IPS-NIHi7 (cell line): ENCODE measurements at regions not wholly inside any gene's neighbourhood (a gene's known extent, or its start where the extent isn't known, plus 50 kb on each side); places are given as distances from the start of the nearest gene placed in this dataset.

Source experiments
- DNase-seq: peaks from one replicate; pipeline ENCODE4 v3.0.0; 2012; ENCODE audit warnings: mixed read lengths; ENCODE audit errors: extremely low spot score

DNA sequence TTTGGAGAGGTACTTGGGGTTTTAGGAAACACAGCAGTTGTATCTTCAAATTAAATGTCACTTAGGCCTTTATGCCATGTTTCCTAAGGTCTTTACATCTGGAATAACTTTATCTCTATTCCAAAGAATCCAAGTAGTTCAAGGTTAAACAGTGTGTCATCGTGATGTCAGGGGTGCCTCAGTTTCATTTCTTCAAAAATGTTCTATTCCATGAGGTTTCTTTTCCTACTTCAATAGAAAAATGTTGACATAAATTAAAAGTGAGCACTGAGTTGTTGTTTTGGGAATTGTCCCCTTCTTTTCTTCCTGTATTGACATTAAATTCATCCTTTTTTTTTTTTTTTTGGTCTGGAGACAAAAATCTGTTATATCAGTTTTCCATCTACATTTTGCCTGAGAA, 160.6 kb upstream of the C21orf91 start:
- DNase-seq = no peak

DNA sequence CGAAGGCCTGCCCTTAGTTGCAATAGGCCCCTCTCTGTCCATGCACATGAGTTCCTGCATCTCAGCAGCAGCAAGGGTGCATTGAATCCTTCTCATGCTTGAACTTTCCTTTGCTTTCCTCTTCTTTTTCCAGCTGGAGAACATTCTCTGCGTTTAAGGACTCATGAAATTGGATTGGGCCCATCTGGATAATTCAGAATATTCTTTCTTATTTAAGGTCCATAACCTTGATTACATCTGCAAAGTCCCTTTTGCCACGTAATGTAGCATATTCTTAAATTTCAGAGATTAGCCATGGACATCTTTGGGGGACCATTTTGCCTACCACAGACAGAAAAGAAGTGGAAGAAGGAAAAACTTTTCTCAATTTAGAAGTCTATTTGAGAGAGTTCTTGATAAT, 159.7 kb upstream of the C21orf91 start:
- DNase-seq = no peak

DNA sequence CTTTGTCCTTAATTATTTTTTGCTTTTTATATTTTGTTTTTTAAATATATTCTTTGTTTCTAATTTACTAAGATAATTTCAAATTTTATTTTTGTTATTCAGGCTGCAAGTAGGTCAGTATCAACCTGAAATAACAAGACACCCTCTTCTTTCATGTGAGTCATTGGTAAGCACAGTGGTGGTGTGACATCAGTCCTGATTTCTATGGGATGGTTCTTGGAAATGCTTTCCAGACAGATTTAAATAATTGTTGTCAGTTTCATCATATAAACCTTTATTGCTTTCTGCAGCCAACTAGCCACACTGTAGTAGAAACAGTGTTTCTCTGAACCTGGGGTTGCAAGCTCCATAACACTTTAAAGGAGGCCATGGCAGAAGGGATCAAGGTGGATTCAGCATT, 157.5 kb upstream of the C21orf91 start:
- DNase-seq = no peak

DNA sequence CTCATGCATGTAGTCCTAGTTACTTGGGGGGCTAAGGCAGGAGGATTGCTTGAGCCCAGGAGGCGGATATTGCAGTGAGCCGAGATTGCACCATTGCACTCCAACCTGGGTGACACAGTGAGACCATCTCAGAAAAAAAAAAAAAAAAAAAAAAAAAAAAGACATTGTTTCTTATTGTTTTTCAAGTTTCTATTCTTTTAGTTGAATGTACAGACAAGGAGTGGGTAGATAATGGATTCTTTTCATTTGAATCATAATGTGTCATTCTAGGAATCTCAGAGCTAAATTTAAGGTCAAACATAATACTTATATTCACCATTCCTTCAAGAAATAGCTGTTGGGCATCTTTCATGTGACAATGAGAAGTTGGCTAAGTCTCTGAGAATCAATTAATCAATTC, 157.0 kb upstream of the C21orf91 start:
- DNase-seq = no peak

DNA sequence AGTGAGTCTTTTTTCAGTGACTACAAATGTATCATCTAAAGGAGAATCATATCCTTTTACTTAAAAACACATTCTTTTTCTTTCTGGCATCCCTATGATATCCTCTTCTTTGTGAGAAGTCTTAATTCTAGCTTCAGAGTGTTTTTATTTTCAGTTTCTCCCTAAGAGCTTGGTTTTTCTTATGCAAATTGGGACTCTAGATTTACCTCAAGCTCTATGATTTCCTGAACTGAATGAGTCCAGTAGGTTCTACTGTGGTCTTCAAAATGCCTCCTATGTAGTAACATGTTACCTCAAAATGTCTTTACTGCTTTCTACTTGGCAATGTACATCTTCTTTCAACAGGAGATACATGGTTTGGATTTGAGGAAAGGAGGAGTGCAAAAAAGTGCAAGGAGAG, 148.2 kb upstream of the C21orf91 start:
- no peak for DNase-seq

DNA sequence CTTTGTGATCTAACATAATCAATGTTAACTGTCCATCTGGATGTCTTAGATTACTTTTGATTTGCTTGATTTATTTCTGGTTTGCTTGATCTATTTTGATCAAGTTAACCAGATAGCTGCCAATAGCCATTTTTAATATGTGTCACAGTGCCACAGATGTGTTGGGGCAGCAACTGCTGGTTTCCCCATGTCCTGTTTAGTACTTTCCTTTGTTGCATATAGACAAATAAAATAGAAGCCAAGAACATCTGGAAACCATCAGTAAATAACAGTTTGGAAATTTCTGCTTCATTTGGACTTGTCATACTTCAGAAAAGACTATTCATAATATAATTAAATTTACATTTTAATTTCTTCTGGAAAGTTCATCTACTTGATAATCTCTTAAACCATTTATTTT, 145.6 kb upstream of the C21orf91 start:
- no peak for DNase-seq

DNA sequence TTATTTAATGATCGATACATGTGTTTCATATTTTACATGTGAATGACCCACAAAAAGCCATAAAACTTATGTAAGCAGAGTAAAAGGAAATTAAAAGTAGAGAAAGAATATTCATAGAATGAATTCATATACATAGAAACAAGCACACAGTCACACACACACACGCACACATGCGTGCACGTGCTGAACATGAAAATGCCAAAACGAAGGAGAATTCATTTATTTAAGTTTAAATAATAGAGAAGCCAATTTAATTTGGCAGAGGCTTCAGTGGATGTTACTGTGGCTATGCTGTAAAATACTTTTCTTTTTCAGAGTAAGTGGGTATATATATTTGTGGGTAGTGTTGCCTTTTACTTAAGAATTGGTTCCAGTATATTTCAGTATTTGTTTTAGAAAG, 145.0 kb upstream of the C21orf91 start:
- no peak for DNase-seq

DNA sequence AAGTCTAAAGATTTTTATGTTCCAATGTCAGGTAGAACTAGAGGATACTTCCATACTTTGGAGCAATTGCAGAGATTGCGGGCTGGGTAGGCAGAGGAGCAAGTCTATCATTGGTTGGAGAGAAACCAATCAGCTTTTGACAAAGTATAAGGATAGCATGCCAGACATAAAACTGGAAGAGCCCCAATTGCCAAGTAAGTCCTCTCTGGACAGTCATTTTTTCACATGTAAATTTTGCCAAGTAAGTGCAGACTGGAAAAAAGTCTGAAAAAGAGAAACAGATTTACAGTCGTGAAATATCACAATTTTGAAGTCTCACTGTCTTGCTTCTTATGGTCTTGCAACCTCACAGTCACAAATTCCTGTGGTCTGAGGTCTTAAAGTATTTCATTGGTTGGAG, 131.4 kb upstream of the C21orf91 start:
- DNase-seq = no peak

DNA sequence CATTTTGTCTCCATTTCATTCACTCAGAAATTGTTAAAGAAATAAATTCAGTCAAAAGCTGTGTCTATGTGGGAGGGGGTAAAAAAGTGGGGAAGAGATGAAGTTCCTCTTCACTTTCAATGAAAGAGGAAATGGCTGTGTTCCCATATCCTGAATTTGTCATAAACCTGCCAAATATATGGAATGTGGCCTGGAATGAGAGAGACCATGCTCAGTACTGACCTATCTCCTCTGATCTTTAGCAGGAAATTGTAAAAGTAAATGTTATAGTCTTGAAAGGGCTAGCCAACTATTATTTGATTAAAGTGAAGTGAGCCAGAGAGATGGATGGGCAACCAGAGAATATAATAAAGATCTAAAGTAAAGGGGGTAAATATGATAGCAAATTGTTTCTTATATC, 130.3 kb upstream of the C21orf91 start:
- no peak for DNase-seq

DNA sequence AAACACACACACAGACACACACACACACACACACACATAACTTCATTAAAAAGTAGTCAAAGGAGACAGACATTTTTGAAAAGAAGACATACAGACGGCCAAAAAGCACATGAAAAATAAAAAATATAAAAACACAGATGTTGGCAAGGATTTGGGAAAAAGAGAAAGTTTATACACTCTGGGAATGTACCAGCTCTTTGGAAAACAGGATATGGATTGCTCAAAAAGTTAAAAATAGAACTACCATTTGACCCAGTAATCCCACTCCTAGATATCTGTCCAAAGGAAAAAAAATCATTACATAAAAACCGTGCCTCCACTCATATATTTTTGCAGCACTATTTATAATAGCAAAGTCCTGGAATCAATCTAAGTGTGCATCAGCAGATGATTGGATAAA, 128.4 kb upstream of the C21orf91 start:
- no peak for DNase-seq

DNA sequence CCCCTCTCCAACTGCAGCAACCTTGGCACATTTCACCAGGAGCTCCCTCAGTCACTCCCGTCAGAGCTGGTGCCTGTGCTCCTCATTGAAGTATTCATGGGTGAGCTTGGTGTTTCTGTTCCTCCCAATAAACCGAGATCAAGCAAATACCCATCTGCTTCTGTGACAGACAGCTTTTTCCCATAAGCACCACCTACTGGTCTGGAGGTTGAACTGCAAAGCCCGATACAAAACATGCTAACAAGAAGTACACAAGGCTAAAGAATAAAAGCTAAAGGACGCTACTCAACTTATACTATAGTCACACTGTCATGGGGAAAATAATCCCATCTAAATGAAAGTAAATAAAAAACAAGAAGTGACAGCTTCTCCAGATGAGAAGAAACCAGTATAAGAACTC, 111.9 kb upstream of the C21orf91 start:
- no peak for DNase-seq

DNA sequence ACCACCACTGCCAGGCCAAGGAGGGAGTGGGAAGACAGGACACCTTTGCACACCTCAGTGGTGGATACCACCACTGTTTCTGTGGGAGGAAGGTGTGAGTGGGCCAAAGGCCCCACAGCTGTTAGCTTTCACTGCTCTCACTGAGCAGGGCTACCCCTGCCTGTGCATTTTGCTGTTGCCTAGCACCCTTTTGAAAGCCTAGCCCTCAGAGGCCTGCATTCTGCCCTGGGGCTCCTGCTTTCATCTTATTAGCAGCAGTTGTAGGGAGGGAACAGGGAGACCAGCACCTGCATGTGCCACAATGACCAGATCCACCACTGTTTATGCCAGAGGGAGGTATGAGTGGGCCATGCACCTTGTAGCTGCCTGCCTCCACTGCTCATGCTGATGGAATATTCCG, 110.9 kb upstream of the C21orf91 start:
- DNase-seq = no peak

DNA sequence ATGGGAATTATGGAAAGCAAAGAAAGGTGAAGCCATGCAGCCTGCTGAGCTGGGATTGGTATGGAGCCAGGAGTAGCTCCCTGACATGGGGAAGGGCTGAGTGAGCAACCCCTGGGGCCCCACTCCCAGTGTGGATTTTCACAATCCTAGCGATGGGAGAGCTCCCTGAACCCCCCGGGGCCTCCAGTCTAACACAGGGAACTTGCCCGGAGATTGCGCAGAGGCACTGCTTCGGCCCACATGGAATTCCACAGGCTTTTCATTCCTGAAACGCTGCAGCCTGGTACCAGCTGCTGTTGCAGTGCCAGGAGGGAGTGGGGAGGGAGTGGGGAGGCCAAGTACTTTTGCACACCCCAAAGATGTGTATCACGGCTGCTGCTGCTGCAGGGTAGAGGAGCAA, 110.4 kb upstream of the C21orf91 start:
- DNase-seq = no peak

DNA sequence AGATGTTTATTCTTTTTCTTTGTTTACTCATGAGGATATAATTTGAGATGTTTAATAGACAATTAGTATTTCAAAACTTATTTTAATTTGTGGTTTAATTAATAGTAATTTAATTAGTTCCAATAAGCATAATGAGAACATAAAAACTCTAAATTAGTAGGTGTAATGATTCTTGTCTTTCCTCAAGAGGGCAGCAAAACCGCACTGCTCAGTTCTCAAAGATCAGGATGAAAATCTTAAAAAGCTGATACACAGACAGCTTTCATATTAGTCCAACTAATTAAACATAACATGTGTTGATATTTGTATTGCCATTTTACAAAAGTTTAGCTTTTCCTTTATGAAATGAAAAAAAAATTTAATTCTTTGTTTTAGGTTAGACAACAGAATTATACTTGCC, 106.7 kb upstream of the C21orf91 start:
- no peak for DNase-seq

DNA sequence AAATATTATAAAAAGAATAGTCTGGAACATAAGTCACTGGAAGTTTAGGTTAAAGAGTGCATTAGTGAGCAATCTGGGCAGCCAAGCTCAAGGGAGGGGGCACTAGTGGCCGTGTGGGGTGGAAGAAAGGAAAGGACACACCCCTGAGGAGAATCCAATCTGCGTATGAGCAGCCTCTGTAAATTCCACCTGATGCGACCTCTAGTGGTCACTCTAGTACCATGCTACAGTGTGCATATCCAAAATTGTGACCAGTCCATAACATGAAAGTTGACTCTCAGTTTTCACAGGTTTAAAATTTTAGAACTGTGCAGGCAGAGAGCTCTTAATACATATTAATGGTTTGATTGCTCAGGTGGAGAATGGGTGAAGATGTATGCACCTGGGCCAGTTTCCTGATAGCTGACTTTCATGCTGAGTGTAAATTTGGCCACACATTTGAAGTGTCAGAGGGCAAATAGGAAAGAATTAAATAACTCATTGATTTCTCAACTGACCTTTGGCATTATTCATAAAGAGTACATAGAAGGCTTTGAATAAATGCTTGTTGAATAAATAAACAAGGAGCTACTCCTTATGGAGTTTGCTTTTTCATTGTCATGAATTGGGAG, 105.9 kb upstream of the C21orf91 start:
- DNase-seq = peak; percentile 81

DNA sequence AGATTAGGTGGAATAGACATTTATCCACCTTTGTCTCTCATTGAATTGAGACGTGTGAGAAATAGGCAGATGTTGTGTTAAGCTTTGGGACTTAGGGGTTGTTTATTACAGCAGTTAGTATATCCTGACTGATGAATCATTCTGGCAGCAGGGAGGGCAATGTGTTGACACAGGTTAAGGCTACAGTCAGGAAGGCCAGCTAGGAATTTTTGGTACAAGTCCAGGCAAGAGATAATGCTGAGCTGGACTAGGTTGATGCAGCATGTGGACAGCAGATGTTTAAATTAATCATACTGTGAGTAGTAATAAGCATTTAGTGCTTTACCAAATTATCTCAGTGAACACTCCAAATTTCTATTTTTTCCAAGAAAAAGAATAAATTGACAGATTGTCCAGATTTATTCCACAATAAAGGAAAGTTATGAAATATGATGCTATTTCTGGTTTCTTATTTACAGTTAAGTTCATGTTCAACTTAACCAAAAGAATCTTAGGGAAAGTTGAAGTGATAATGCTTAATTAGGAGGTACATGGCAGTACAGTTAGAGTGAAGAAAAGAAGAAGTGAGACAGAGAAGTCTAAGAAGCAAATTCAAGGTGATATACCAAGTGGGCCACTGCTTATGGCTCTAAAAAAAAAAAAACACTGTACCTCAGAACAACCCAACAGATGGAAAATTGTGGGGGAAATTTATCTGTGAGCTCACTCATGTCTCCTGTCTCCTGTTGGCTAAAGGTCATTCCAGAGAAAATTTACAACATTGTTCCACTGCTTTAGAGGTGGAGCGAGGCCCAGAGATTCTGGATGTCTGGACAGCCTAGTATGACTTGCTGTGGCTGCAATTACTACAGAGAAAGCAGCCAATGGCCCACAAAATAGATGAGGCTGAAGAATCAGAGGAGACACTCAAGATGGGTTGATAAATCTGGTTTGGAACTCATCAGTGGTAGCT, 102.7 kb upstream of the C21orf91 start:
- no peak for DNase-seq

DNA sequence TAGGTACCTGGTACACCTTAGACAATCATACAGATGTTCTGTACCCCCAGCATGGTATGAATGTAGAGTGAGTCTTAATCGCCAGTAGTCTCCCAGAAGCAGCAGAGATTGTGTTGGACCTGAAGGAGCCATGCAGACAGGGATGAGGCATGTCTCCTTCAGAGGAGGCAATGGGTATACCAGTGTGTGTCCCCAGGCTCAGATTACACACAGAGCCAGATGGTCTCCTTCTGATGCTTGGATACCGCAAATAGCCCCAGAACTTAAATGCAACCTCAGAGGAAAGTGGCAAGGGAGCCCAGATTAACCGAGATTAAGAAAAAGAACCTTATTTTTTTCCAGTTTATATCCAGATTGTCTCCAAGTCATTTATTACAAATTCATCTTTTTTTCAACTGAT, 96.8 kb upstream of the C21orf91 start:
- DNase-seq = no peak

DNA sequence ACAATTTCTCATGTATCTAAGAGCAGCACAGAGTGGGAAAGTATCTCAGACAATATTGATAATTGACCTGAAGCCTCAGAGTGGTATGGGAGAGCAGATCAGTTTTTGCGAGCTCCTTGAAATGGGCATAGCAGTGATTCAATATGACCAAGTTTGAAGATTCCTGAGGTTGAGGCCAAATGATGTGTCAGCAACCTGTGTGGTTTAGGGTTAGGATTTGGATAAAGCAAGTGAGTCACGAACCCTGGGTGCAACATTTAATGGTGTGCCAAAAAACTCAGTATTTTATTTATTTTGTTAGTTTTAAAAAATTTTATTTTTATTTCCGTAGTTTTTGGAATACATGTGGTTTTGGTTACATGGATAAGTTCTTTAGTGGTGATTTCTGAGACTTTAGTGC, 92.5 kb upstream of the C21orf91 start:
- DNase-seq = no peak

DNA sequence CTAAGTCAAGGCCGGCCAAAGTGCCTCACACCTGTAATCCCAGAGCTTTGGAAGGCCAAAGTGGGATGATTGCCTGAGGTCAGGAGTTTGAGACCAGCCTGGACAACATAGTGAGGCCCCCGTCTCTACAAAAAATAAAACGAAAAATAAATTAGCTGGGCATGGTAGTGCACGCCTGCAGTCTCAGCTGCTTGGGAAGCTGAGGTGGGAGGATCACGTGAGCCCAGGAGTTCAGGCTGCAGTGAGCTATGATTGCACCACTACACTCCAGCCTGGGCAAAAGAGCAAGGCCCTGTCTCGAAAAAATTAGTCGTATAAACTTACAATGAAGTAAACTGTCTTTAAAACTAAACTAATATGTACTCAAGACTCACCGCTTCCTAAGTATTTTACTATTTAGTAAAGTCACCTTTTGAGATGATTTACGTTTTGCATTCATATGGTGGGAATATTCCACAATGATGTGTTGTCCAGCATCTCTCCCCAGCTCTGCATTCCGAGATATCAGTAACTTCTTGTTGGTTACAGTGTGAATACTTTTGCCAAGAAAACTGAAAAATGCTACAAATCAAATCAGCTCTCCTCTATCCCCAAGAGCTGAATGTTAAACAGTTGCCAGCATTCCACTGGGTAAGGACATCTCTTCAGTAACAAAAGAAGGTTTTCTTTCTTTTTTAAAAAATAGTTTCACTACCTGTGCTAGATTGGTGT, 84.9 kb upstream of the C21orf91 start:
- DNase-seq = no peak

DNA sequence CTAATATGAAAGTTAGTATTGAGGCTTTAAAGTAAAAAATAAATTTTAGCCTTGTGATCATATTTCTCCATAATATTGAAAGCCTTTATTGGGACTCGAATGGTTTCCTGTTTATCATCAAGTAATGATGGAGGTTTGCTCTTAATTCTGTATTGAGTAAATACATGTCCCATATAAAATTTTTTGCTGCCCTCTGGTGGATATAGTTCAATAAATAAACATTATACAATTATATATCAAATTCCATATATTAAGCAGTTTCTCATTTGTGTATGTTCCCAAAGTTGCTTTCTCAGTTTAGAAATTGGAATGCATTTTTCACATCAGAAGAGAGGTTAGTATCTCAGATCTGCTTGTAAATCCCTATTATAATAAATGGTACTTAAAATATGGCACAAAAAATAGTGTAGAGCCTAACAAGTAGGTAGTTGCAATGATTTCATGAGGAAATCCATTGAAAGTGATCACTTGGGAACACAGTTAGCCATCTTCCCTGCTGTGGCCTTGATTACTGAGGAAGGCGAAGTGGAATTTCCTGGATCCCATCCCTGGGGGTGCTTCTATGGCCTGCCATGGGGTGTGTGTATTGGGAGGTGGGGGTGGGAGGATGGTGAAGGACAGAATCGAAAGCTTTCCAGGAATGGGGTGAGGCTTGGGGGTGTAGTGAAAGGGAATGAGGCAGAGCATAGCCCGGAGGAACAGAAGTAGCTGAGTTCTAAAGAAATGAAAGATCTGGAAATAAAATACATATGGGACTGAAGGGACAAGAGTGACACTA, 84.1 kb upstream of the C21orf91 start:
- DNase-seq = no peak

DNA sequence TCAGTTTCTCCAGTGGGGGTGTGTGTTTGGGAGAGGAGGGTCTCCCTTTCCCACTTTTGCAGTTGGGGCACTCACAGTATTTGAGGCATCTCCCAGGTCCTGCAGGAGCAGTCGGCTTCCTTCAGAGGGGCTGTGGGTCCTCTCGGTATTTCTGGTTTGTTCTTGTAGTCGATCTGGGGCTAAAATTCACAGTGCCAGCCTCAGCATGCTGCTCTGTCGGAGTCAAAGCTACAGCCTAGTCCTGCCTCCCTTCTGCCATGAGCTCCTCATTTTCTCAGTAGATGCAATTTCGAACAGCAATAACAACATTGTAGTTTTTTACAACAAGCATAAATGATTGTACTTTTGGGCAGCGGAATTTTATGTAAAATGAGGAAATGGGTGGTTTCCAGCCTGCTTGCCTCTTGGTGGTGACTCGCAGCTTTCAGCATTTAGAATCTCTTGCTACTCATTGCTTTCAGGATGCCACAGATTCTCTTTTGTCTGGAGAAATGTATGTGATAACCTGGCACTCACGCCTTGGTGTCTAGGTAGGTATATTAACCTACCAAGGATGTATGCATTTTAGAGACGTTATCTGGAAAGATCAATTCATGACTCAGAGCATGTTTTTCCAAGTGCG, 82.4 kb upstream of the C21orf91 start:
- DNase-seq = no peak

DNA sequence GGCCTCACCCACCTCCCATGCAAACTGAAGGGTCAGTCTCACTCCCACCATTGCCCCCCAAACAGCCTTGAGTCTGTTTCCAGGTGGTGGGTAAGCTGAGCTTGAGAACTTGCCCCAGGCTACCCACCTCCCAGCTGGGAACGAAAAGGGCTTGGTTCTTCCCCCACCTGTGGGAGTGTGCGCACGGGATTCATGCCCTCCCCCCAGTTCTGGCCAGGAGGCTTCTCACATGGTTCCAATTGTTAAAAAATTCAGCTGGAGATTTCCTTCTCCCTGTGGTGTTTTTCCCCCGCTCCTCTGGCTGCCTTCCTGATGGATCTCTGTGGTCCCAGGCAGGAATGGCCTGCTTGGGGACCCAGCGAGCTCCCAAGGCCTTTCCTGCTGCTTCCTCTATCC, 81.8 kb upstream of the C21orf91 start:
- no peak for DNase-seq
